Cardiac fibroblast (primary cell): ENCODE measurements at regions not wholly inside any gene's neighbourhood (a gene's known extent, or its start where the extent isn't known, plus 50 kb on each side); places are given as distances from the start of the nearest gene placed in this dataset.
A peak's percentile ranks its signal among the peaks of the same experiment; 100 is the strongest.

Experiments used
- DNase-seq, 2 donors: peaks; one replicate each; pipeline versions ENCODE4 v3.0.0 to v3.0.0-alpha.2; 2010; ENCODE audit warnings: low read depth in 2 of 2
- H3K4me3 ChIP-seq, 2 donors: replicated peaks in 1 of 2; 1 replicate in 1 of 2; 2 replicates in 1 of 2; pipeline ENCODE4 v1.5.1; 2011; ENCODE audit warnings: low read depth in 2 of 2, low read length in 2 of 2, mild to moderate bottlenecking in 2 of 2, moderate library complexity in 1 of 2
- TF ChIP-seq, protein P1 (sequence below): IDR thresholded peaks from one replicate; pipeline ENCODE4 v1.5.1; 2011; ENCODE audit warnings: low read depth, mild to moderate bottlenecking, low read length, inconsistent platforms

- H3K4me3 ChIP-seq = no peak overlapping the region
- TF ChIP-seq, protein P1, sequence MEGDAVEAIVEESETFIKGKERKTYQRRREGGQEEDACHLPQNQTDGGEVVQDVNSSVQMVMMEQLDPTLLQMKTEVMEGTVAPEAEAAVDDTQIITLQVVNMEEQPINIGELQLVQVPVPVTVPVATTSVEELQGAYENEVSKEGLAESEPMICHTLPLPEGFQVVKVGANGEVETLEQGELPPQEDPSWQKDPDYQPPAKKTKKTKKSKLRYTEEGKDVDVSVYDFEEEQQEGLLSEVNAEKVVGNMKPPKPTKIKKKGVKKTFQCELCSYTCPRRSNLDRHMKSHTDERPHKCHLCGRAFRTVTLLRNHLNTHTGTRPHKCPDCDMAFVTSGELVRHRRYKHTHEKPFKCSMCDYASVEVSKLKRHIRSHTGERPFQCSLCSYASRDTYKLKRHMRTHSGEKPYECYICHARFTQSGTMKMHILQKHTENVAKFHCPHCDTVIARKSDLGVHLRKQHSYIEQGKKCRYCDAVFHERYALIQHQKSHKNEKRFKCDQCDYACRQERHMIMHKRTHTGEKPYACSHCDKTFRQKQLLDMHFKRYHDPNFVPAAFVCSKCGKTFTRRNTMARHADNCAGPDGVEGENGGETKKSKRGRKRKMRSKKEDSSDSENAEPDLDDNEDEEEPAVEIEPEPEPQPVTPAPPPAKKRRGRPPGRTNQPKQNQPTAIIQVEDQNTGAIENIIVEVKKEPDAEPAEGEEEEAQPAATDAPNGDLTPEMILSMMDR = no peak
- DNase-seq = no peak
Measured at GRCh38 chr9:107625383-107625984, 135.9 kb upstream of the KLF4 start.

GRCh38 chr9:107624234-107624948 lies 134.8 kb upstream of the KLF4 start:
- peak; percentile 35 to 73 for DNase-seq
- H3K4me3 ChIP-seq = no peak overlapping the region
- TF ChIP-seq, protein P1 = no peak

GRCh38 chr9:107621436-107621835 lies 131.9 kb upstream of the KLF4 start:
- no peak for DNase-seq
- TF ChIP-seq, protein P1 = no peak

DNA sequence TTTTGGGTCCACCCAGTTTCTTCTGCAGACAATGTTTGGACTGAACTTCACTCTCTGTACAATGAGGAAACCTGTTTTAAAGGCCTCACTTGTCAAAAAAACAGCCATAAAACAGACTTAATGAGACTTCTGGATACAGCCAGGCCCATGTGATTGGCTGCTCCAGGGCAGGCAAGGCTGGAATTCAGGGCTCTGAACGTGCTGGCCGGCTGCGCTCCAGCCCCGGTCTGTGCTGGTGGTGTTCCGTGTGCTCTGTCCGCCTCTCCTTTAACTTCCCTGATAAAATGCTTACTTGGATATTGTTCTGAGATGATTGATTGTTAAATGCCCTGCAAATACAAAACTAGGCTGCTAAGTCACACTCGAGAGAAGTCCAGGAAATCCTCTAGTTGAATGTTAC lies 131.2 kb upstream of the KLF4 start:
- DNase-seq = no peak
- TF ChIP-seq, protein P1 = no peak
- H3K4me3 ChIP-seq = no peak overlapping the region

More at GRCh38 chr9:107621436-107621835, 131.9 kb upstream of the KLF4 start:
- no peak overlapping the region for H3K4me3 ChIP-seq

GRCh38 chr9:107620236-107620635 lies 130.7 kb upstream of the KLF4 start:
- TF ChIP-seq, protein P1 = no peak
- DNase-seq = no peak

GRCh38 chr9:107615321-107615720 lies 125.8 kb upstream of the KLF4 start:
- no peak overlapping the region for H3K4me3 ChIP-seq
- DNase-seq = peak; percentile 58 to 93
- TF ChIP-seq, protein P1 = no peak

More at GRCh38 chr9:107620236-107620635, 130.7 kb upstream of the KLF4 start:
- H3K4me3 ChIP-seq = no peak overlapping the region
